ENCODE measurements at regions not wholly inside any gene's neighbourhood (a gene's known extent, or its start where the extent isn't known, plus 50 kb on each side); places are given as distances from the start of the nearest gene placed in this dataset.
"Not testable (repeated sequence)": the region's sequence is repeated elsewhere in the genome, so short reads cannot be mapped to it uniquely, and the experiment has no call there.

- no peak for DNase-seq
Observed at GRCh38 chr20:51955756-51956155, 153.4 kb upstream of the SALL4 start.

GRCh38 chr20:51953731-51954340, 151.5 kb upstream of the SALL4 start:
- DNase-seq: no peak

DNA sequence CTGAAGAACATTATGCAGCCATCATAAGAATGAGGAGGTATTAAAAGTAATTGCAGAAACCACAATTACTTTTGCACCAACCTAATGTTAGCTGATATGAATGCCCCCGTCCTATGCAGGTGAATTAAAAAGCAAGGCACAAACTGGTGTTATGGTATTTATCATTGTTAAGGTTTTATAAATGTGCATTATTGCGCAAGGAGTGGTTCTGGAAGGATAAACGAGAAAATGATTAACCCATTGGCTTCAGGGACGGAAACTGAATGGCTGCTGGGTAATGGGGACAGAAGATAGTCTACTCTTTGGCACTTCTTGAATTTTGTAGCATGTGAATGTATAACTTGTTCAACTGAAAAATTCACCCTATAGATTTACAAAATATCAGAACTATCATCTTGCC, 148.6 kb upstream of the SALL4 start:
- DNase-seq: no peak

GRCh38 chr20:51946586-51946985, 144.3 kb upstream of the SALL4 start:
- no peak for DNase-seq

GRCh38 chr20:51945881-51946280, 143.6 kb upstream of the SALL4 start:
- no peak for DNase-seq

DNA sequence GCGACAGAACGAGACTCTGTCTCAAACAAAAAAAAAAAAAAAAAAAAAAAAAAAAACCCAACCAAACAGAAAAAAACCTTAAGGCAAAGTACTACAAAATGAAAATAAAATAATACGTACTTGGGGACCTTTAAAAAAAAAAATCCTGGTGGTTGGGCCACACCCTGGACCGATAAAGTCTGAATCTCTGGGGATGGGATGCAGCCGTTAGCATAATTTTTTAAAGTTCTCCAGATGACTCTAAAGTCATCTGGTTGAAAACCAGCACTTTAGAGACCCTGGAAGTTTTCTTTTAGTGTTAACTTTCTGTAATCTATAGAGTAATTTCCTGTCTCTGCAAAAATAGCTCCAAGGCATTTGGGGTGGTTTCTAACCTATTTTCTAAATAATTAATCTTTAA, 142.9 kb upstream of the SALL4 start:
- DNase-seq: no peak

DNA sequence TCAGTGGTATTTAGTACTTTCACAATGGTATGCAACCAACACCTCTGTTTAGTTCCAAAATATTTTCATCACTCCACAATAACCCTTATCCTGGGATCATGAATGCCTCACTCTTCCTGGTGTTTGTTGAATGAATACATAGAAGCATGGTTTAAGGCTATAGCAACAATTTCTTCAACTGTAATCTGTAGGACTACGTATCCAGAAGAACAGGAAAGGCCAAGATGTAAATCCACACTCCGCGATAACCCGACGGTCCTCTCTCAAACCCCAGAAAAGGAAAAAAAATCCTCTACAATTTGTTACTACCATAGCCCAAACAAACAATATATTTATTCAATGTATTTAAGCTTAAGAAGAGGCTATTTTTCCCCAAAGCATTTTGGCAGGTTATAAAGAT, 141.4 kb upstream of the SALL4 start:
- DNase-seq: no peak

GRCh38 chr20:51943326-51943725, 141.0 kb upstream of the SALL4 start:
- not testable (repeated sequence) for DNase-seq

DNA sequence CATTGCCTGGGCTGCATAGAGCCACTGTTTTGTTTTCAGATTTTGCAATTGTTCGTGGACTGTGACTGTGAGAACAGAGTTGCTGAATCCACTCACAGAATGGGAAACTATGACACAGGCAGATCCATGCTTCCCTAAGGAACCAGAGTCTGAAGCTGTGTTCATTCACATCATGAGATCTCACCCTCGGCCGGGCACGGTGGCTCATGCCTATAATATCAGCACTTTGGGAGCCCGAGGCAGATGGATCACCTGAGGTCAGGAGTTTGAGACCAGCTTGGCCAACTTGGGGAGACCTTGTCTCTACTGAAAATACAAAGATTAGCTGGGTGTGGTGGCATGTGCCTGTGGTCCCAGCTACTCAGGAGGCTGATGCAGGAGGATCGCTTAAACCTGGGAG, 139.2 kb upstream of the SALL4 start:
- no peak for DNase-seq

GRCh38 chr20:51939259-51939585, 136.9 kb upstream of the SALL4 start:
- DNase-seq: no peak

GRCh38 chr20:51938559-51939258, 136.4 kb upstream of the SALL4 start:
- DNase-seq: no peak

DNA sequence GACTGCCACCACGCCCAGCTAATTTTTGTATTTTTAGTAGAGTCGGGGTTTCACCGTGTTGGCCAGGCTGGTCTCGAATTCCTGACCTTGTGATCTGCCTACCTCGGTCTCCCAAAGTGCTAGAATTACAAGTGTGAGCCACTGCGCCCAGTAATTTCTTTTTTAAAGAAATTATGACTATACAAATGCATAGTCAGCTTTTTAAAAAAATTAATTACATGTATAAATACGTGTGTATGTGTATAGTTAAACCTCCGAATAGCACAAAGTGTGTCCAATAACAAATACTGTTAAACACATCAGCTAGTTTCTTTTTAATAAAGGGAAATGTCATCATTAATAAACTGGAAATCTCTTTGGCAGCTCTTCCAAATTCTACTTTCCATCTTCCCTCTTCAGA, 135.5 kb upstream of the SALL4 start:
- no peak for DNase-seq

GRCh38 chr20:51936377-51936776, 134.1 kb upstream of the SALL4 start:
- DNase-seq: no peak

- no peak for DNase-seq
Observed at GRCh38 chr20:51935003-51935358, 132.7 kb upstream of the SALL4 start.

- DNase-seq: no peak
Observed at GRCh38 chr20:51934301-51935002, 132.1 kb upstream of the SALL4 start.

GRCh38 chr20:51931371-51931781, 129.1 kb upstream of the SALL4 start:
- DNase-seq: no peak

- no peak for DNase-seq
Observed at GRCh38 chr20:51930775-51931174, 128.5 kb upstream of the SALL4 start.

DNA sequence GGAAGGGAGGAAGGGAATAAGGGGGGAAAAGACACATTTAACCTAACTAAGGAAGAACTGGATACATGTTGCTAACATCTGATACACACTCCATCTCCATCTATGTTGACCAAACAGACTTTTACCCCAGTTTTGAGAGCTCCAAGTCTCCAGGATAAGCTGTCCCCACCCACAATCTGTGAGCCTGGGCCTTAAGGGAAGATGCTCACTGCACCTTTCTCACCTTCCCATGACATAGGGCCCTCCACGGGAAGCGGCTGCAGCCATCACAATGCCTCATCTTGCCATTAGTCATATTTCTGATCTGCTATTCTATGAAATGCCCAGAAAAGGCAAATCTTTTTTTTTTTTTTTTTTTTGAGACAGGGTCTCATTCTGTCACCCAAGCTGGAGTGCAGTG, 126.6 kb upstream of the SALL4 start:
- no peak for DNase-seq

DNA sequence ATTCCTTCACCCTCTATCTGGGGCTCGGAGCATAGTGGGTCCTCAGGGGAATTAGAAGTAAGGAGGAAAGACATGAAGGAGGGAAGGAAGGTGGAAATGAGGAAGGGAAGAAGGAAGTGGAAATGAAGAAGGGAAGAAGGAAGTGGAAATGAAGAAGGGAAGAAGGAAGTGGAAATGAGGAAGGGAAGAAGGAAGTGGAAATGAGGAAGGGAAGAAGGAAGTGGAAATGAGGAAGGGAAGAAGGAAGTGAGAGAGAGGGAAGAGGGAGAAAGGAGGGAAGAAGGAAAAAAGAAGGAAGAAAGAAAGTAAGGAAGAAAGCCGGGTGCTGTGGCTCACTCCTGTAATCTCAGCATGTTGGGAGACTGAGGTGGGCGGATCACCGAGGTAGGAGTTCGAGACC, 125.6 kb upstream of the SALL4 start:
- DNase-seq: not testable (repeated sequence)

DNA sequence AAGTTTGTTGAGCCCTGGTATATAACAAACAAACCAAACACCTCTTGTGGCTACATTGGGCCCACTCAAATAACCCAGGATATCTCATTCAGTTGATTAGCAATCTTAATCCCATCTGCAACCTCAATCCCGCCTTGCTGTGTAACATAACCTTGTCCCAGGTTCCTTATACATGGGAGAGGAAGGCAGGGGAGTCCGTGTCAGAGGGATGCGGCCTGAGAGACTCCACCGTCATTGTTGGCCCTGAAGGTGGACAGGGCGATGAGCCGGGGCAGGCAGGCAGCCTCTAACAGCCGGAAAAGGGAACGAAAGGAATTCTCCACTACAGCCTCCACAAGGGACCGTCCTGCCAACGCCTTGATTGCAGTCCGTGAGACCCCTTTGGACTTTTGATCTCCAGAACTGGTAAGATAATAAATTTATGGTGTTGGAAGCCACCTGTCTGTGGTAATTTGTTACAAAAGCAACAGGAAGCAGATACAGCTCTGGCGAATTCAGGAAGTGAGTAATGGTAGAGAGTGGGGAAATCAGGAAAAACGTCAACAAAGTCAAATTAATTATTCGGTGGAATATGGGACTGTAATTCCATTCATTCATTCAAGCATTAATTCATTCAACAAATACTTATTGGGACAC, 124.5 kb upstream of the SALL4 start:
- no peak for DNase-seq

DNA sequence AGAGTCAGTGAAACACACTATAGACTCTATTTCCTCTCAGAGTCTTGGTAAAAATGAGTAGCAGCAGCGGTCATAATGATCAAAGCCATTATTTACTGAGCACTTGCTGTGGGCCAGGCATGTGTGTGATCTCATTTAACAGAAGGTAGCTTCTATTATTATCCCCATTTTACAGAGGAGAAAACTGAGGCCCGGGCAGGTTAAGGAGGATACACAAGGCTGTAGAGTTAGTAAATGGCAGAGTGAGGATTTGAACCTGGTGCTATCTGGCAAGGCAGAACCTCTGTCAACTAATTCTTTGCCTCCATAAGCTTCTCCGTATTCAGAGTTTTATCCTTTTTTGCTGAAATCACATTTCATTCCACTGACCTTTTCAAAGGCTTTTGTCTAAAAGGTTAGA, 122.2 kb upstream of the SALL4 start:
- no peak for DNase-seq

DNA sequence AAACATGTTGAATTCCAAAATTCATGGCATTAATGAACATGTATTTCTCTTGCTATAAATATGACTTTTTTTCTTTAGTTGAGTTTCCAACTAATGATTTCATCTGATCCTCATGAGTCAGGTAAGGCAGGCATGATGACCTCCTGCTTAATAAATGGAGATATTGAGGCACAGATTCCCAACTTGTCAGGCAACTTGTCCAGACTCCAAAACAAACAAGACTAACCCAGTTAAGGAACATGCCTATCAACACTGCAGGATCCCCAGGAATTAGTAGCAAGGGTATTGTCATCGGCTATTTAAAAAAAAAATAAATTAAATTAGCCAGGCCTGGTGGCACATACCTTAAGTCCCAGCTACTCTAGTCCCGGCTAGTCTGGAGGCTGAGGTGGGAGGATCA, 121.3 kb upstream of the SALL4 start:
- DNase-seq: no peak

GRCh38 chr20:51922812-51923211, 120.5 kb upstream of the SALL4 start:
- DNase-seq: not testable (repeated sequence)

- DNase-seq: no peak
Observed at GRCh38 chr20:51918561-51918960, 116.2 kb upstream of the SALL4 start.
